ENCODE measurements at regions not wholly inside any gene's neighbourhood (a gene's known extent, or its start where the extent isn't known, plus 50 kb on each side); places are given as distances from the start of the nearest gene placed in this dataset.

DNA sequence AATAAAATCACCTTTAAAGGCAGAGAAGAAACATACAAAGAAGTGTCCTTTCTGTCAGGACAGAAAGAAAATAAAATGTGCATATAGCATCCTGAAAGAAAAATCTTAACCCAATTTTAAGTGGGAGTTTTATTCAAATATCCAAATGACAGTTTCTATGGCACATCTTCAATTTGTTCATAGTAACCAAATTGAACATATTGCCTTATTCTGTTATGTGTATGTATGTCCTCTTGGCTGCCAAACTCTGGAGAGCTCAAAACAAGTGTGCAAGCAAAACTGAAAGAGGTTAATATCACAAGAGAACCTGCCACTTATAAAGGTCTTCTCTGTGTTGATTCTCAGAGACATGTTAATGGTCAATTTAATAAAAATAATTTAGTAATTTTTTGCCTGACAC lies 334.7 kb downstream of the BCKDHB start:
- TF ChIP-seq, protein P1, sequence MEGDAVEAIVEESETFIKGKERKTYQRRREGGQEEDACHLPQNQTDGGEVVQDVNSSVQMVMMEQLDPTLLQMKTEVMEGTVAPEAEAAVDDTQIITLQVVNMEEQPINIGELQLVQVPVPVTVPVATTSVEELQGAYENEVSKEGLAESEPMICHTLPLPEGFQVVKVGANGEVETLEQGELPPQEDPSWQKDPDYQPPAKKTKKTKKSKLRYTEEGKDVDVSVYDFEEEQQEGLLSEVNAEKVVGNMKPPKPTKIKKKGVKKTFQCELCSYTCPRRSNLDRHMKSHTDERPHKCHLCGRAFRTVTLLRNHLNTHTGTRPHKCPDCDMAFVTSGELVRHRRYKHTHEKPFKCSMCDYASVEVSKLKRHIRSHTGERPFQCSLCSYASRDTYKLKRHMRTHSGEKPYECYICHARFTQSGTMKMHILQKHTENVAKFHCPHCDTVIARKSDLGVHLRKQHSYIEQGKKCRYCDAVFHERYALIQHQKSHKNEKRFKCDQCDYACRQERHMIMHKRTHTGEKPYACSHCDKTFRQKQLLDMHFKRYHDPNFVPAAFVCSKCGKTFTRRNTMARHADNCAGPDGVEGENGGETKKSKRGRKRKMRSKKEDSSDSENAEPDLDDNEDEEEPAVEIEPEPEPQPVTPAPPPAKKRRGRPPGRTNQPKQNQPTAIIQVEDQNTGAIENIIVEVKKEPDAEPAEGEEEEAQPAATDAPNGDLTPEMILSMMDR (IDR thresholded peaks at IDR 0.05; ENCODE audit: low read length) = no peak
- no peak for TF ChIP-seq EZH2 (IDR thresholded peaks at IDR 0.05; ENCODE audit: borderline replicate concordance, low read length)

All from OCI-LY1 (cell line).